Neural crest cell (in vitro differentiated cells): ENCODE measurements at regions not wholly inside any gene's neighbourhood (a gene's known extent, or its start where the extent isn't known, plus 50 kb on each side); places are given as distances from the start of the nearest gene placed in this dataset.

ENCODE experiments used
- DNase-seq: peaks from one replicate; pipeline ENCODE4 v3.0.0; 2021; ENCODE audit warnings: low read depth, mixed read lengths, low spot score
- H3K27ac Mint-ChIP-seq: one replicate; pipeline ENCODE4 v1.8.0; 2021; ENCODE audit warnings: mild to moderate bottlenecking, mixed read lengths; ENCODE audit not compliant: unreplicated experiment
- H3K27me3 Mint-ChIP-seq: 2 replicates; pipeline ENCODE4 v1.8.0; 2021; ENCODE audit warnings: low read depth, mild to moderate bottlenecking, mixed read lengths
- H3K36me3 Mint-ChIP-seq: 2 replicates; pipeline ENCODE4 v1.8.0; 2021; ENCODE audit warnings: low read depth, mild to moderate bottlenecking, mixed read lengths
- H3K4me1 Mint-ChIP-seq: 2 replicates; pipeline ENCODE4 v1.8.0; 2021; ENCODE audit warnings: mixed read lengths
- H3K4me3 Mint-ChIP-seq: one replicate; pipeline ENCODE4 v1.8.0; 2021; ENCODE audit warnings: mild to moderate bottlenecking, mixed read lengths
- H3K9me3 Mint-ChIP-seq: 2 replicates; pipeline ENCODE4 v1.8.0; 2021; ENCODE audit warnings: mixed read lengths
- TF ChIP-seq, protein P1 (sequence below): fragments of 200-600 bp; sonication (generic); conservative IDR thresholded peaks from 2 replicates; pipeline ENCODE4 v1.5.0; 2021; ENCODE audit warnings: antibody characterized with exemption, mild to moderate bottlenecking

GRCh38 chrX:39473812-39474211, 623.9 kb downstream of the BCOR start:
- Mint-ChIP-seq H3K9me3 (peaks cover 8% of the 10 kb centered on the region), H3K27me3 (no peaks in the 10 kb centered on the region), H3K27ac (no peak overlapping the region), H3K4me1 (peaks cover 43% of the 10 kb centered on the region), H3K4me3 (no peak overlapping the region), H3K36me3 (no peaks in the 10 kb centered on the region)
- TF ChIP-seq, protein P1, sequence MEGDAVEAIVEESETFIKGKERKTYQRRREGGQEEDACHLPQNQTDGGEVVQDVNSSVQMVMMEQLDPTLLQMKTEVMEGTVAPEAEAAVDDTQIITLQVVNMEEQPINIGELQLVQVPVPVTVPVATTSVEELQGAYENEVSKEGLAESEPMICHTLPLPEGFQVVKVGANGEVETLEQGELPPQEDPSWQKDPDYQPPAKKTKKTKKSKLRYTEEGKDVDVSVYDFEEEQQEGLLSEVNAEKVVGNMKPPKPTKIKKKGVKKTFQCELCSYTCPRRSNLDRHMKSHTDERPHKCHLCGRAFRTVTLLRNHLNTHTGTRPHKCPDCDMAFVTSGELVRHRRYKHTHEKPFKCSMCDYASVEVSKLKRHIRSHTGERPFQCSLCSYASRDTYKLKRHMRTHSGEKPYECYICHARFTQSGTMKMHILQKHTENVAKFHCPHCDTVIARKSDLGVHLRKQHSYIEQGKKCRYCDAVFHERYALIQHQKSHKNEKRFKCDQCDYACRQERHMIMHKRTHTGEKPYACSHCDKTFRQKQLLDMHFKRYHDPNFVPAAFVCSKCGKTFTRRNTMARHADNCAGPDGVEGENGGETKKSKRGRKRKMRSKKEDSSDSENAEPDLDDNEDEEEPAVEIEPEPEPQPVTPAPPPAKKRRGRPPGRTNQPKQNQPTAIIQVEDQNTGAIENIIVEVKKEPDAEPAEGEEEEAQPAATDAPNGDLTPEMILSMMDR, result no peak
- DNase-seq, result no peak

DNA sequence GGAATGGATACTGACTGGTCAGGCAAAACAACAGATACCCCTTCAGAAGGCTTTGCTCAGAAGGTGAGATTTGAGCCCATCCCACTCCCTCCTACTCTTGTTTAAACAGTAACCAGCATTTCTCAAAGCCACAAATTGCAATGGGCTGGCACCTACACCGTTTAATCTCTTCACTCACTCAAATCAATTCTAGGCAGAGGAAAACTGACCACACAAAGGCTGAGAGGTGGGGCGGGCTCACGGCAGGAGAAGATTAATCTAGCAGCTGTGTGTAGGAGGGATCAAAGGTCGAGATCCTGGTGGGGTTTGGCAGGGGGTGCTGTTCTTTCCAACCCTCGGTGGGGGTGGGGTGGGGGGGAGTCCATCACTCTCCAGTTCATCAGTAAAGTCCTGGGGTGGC, 622.4 kb downstream of the BCOR start:
- H3K9me3 Mint-ChIP-seq, result peaks cover 8% of the 10 kb centered on the region
- H3K4me3 Mint-ChIP-seq, result no peak overlapping the region
- H3K36me3 Mint-ChIP-seq, result no peaks in the 10 kb centered on the region
- H3K27ac Mint-ChIP-seq, result no peak overlapping the region
- no peak for DNase-seq
- H3K4me1 Mint-ChIP-seq, result peaks cover 44% of the 10 kb centered on the region
- H3K27me3 Mint-ChIP-seq, result no peaks in the 10 kb centered on the region
- TF ChIP-seq, protein P1, result no peak

DNA sequence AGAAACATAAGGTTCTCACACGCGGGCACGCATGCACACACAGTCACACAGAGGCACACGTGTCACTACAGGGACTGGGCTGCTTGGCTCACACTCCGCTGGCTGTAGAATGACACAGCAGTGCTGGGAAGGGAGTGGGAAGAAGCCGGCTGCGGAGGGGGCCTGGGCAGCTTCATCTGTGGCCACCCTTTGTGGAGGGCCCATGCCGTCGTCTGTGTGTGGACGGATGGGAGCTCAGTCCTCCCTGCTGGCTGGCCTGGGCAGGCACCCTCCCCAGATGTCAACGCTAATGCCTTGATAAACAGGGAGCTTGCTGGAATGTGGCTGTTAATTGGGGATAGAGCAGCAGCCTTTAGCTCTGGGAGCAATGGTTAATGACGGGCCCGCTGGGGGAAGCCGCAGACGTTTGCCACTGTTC, 621.1 kb downstream of the BCOR start:
- DNase-seq, result no peak
- TF ChIP-seq, protein P1, result no peak
- no peak overlapping the region for H3K27ac Mint-ChIP-seq

DNA sequence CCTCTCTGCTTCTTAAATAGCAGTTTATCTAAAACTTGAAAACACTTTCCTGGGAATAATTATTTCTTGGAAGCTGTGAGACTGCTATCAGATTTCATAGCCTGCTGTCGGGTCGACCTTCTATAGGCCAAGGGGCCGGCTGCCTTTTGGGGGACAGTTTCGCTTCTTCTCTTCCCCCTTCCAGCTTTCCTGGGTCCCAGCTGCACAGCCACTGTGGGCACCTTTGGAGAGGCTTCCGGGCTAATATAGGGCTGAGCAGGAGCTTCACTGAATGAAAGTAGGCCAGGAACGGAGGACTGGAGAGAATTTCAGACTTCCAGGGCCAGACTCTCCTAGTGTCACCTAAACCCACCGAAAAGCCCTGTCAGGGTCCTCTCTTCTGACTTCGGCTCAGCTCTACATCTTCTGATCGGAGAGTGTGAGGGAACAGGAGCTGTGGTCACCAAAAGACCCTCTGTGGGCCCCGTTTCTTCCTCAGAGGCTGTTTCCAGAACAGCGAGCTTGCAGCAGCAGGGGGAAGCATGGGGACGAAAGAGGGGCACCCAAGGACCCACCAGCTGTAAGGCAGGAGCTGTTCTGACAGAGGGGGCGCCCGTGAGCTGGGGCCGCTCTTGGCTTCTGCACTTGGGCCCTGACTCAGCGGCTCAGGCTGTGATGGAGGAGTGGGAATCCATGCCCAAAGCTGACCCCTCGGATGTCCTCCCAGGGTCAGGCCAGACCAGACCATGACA, 620.6 kb downstream of the BCOR start:
- no peaks in the 10 kb centered on the region for H3K36me3 Mint-ChIP-seq
- H3K27me3 Mint-ChIP-seq, result no peaks in the 10 kb centered on the region
- peaks cover 8% of the 10 kb centered on the region for H3K9me3 Mint-ChIP-seq
- peak; percentile 30 for DNase-seq
- no peak overlapping the region for H3K4me3 Mint-ChIP-seq
- TF ChIP-seq, protein P1, result peak; percentile 47
- peaks cover 38% of the 10 kb centered on the region for H3K4me1 Mint-ChIP-seq
- H3K27ac Mint-ChIP-seq, result peak overlapping the region; percentile 76

More for the DNA sequence above, 621.1 kb downstream of the BCOR start:
- peaks cover 8% of the 10 kb centered on the region for H3K9me3 Mint-ChIP-seq
- no peaks in the 10 kb centered on the region for H3K27me3 Mint-ChIP-seq
- H3K4me1 Mint-ChIP-seq, result peaks cover 39% of the 10 kb centered on the region
- no peaks in the 10 kb centered on the region for H3K36me3 Mint-ChIP-seq
- peak overlapping the region; percentile 61 for H3K4me3 Mint-ChIP-seq

DNA sequence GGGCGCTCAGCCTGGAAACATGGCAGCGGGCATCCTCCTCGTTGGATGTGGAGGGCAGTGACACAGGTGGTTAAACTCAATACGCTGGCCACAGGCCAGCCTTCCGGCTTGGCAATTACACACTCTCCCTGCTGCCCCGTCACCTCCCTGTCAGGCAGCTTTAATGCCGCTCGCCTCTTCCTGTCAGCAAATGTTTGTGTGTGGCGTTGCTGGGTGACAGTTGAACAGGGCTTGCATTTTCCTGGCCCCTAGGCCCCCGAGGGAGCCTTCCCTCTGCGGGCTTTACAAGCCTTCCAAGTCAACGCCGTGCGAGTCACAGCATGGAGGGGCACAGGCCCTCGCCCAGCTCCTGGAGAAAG, 620.0 kb downstream of the BCOR start:
- Mint-ChIP-seq H3K36me3 (no peaks in the 10 kb centered on the region), H3K27me3 (no peaks in the 10 kb centered on the region), H3K27ac (peak overlapping the region; percentile 76), H3K4me1 (peaks cover 38% of the 10 kb centered on the region), H3K9me3 (peaks cover 8% of the 10 kb centered on the region), H3K4me3 (peak overlapping the region; percentile 42)
- TF ChIP-seq, protein P1, result no peak
- DNase-seq, result peak; percentile 32
